Activated CD8-positive, alpha-beta T cell treated with anti-CD3 and anti-CD28 coated beads, Interleukin-2, amount 10 ng/mL, durations not matched to agents 7 days and 5 days (primary cell): ENCODE measurements at regions not wholly inside any gene's neighbourhood (a gene's known extent, or its start where the extent isn't known, plus 50 kb on each side); places are given as distances from the start of the nearest gene placed in this dataset.
"Not testable (repeated sequence)": the region's sequence is repeated elsewhere in the genome, so short reads cannot be mapped to it uniquely, and the experiment has no call there.

ENCODE experiments used
- ATAC-seq: fragments of 150-1000 bp; cut with Tn5 transposase; one replicate; pipeline ENCODE4 v1.10.0; 2021; ENCODE audit warnings: moderate library complexity
- CTCF ChIA-PET: fragments of 350-600 bp; sonication (Branson Sonifier 250); formaldehyde crosslinking; loops from one replicate; lab custom pipeline; 2021; ENCODE audit warnings: antibody characterized with exemption; lab: Charles Lee
- POLR2A ChIA-PET: fragments of 350-600 bp; sonication (Branson Sonifier 250); formaldehyde crosslinking; loops from one replicate; lab custom pipeline; 2021; ENCODE audit warnings: antibody characterized with exemption; lab: Charles Lee
- DNase-seq: peaks from one replicate; pipeline ENCODE4 v3.0.0-alpha.2; 2020
- H3K27ac Mint-ChIP-seq: one replicate; pipeline ENCODE4 v1.8.0; 2021; ENCODE audit warnings: mild to moderate bottlenecking, mixed read lengths
- H3K27me3 Mint-ChIP-seq: one replicate; pipeline ENCODE4 v1.8.0; 2021; ENCODE audit warnings: low read depth, mixed read lengths
- H3K36me3 Mint-ChIP-seq: one replicate; pipeline ENCODE4 v1.8.0; 2021; ENCODE audit warnings: low read depth, mixed read lengths
- H3K4me1 Mint-ChIP-seq: one replicate; pipeline ENCODE4 v1.8.0; 2021; ENCODE audit warnings: low read depth, mixed read lengths
- H3K4me3 Mint-ChIP-seq: one replicate; pipeline ENCODE4 v1.8.0; 2021; ENCODE audit warnings: mild to moderate bottlenecking, mixed read lengths
- H3K9me3 Mint-ChIP-seq: one replicate; pipeline ENCODE4 v1.8.0; 2022; ENCODE audit warnings: mixed read lengths; ENCODE audit not compliant: insufficient read depth

DNA sequence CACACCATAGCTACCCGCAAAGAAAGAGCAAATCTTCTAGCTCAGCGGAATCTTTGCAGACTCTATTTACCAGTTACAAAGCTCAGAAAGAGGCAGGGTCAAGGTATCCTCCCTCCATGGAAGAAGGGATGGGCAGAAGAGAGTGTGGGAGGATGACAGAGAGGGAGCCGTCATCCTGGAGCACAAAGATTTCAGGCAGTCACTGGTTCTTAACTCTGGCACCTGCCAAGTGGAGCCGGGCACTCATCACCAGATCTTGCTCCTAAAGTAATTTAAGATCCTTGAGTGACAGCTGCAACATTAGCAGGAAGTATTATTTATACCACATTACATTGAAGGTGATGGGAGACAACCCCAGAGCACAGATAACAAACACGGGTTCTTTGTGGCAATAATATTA, 102.5 kb upstream of the NBPF26 start:
- H3K9me3 Mint-ChIP-seq, H3K36me3 Mint-ChIP-seq, H3K27me3 Mint-ChIP-seq, DNase-seq, ATAC-seq, H3K4me3 Mint-ChIP-seq, H3K27ac Mint-ChIP-seq, H3K4me1 Mint-ChIP-seq, CTCF ChIA-PET, POLR2A ChIA-PET: not testable (repeated sequence)

DNA sequence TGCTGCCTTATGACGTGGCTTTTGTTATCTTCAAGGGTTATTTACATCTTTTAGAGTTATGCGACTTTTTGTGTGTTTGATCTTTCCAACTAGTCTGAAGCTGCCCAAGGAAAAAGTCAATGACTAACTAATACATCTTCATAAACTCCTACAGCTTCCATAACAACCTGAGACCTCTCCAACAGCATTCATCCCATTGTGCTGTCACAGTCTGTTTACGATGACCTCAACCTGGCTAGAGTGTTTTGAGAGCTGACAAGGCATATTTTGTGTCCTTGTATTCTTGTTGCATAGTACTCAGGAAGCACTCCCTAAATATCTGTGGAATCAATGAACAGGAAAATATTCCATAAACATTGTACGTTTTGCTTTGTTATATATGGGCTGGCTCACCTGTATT, 100.2 kb upstream of the NBPF26 start:
- H3K4me1 Mint-ChIP-seq, H3K36me3 Mint-ChIP-seq, H3K27ac Mint-ChIP-seq, POLR2A ChIA-PET, H3K9me3 Mint-ChIP-seq, DNase-seq, CTCF ChIA-PET, ATAC-seq, H3K4me3 Mint-ChIP-seq, H3K27me3 Mint-ChIP-seq: not testable (repeated sequence)

- CTCF ChIA-PET = not testable (repeated sequence)
Observed at GRCh38 chr1:120624565-120625064, 99.1 kb upstream of the NBPF26 start.

GRCh38 chr1:120629832-120630455, 93.8 kb upstream of the NBPF26 start:
- ATAC-seq, H3K27me3 Mint-ChIP-seq, H3K4me1 Mint-ChIP-seq, DNase-seq, H3K36me3 Mint-ChIP-seq, POLR2A ChIA-PET, H3K4me3 Mint-ChIP-seq, CTCF ChIA-PET, H3K27ac Mint-ChIP-seq, H3K9me3 Mint-ChIP-seq: not testable (repeated sequence)

More at GRCh38 chr1:120624565-120625064, 99.1 kb upstream of the NBPF26 start:
- H3K27me3 Mint-ChIP-seq, H3K4me1 Mint-ChIP-seq, DNase-seq, H3K36me3 Mint-ChIP-seq, H3K9me3 Mint-ChIP-seq, H3K4me3 Mint-ChIP-seq, ATAC-seq, POLR2A ChIA-PET: not testable (repeated sequence)
- H3K27ac Mint-ChIP-seq = peak overlapping the region; percentile 25

GRCh38 chr1:120634816-120635806, 88.6 kb upstream of the NBPF26 start:
- H3K36me3 Mint-ChIP-seq, H3K27me3 Mint-ChIP-seq, H3K27ac Mint-ChIP-seq, POLR2A ChIA-PET, CTCF ChIA-PET, H3K9me3 Mint-ChIP-seq, H3K4me3 Mint-ChIP-seq, H3K4me1 Mint-ChIP-seq, ATAC-seq, DNase-seq: not testable (repeated sequence)

- H3K36me3 Mint-ChIP-seq, H3K27ac Mint-ChIP-seq, POLR2A ChIA-PET, H3K4me3 Mint-ChIP-seq, H3K27me3 Mint-ChIP-seq, ATAC-seq, DNase-seq, H3K4me1 Mint-ChIP-seq, CTCF ChIA-PET, H3K9me3 Mint-ChIP-seq: not testable (repeated sequence)
Observed at GRCh38 chr1:120640261-120641013, 83.3 kb upstream of the NBPF26 start.

DNA sequence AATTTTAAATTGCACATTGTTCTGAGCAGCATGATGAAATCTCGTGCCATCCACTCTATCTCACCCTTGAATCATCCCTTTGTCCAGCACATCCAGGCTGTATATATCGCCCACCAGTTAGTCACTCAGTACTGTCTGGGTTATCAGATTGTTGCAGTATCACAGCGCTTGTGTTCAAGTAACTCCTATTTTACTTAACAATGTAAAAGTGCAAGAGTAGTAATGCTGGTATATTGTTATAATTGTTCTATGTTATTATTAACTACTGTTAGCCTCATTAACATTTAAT, 82.8 kb upstream of the NBPF26 start:
- H3K4me3 Mint-ChIP-seq, H3K27me3 Mint-ChIP-seq, CTCF ChIA-PET, H3K4me1 Mint-ChIP-seq, POLR2A ChIA-PET, H3K27ac Mint-ChIP-seq, H3K9me3 Mint-ChIP-seq, H3K36me3 Mint-ChIP-seq, DNase-seq, ATAC-seq: not testable (repeated sequence)

DNA sequence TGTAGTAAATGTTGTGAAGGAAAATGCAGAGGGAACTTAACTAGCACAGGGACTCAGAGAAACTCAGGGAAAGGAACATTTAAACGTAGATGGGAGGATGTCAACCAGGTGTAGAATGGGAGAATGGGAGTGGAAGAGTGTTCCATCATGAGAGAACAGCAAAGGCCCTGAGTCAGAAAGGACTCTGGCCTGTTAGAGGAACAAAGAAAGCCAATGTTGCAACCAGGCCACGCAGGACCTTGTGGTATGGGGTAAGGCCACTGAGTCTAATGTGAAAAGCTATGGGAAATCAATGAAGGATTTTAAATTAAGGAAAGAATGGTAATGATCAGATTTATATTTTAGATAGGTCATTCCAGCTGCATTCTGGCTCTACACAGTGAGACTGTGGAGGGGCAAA, 76.6 kb upstream of the NBPF26 start:
- H3K27ac Mint-ChIP-seq, ATAC-seq, POLR2A ChIA-PET, H3K4me1 Mint-ChIP-seq, CTCF ChIA-PET, H3K27me3 Mint-ChIP-seq, DNase-seq, H3K36me3 Mint-ChIP-seq, H3K9me3 Mint-ChIP-seq, H3K4me3 Mint-ChIP-seq: not testable (repeated sequence)

- H3K4me3 Mint-ChIP-seq, DNase-seq, H3K27ac Mint-ChIP-seq, H3K27me3 Mint-ChIP-seq, H3K9me3 Mint-ChIP-seq, CTCF ChIA-PET, H3K36me3 Mint-ChIP-seq, ATAC-seq, POLR2A ChIA-PET, H3K4me1 Mint-ChIP-seq: not testable (repeated sequence)
Observed at GRCh38 chr1:120648915-120649623, 74.7 kb upstream of the NBPF26 start.

DNA sequence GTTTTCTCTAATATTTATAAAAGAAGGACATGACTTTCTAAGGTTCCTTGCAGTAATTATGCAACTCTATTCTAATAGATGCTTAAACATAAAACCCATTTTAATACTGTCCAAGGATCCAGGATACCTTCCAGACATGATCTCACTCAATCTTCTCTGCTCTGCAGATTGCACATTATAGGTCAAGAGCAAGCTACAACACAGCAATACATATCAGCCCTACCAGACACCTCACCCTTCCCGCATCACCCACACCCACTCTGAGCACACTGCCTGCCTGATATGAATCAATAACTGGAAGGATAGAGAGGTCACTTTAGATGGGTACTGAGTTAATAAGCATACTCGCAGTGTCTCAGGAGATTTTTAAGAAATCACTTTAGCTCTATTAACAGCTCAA, 74.0 kb upstream of the NBPF26 start:
- DNase-seq, H3K4me3 Mint-ChIP-seq, H3K27me3 Mint-ChIP-seq, H3K27ac Mint-ChIP-seq, POLR2A ChIA-PET, H3K9me3 Mint-ChIP-seq, H3K4me1 Mint-ChIP-seq, CTCF ChIA-PET, ATAC-seq, H3K36me3 Mint-ChIP-seq: not testable (repeated sequence)

DNA sequence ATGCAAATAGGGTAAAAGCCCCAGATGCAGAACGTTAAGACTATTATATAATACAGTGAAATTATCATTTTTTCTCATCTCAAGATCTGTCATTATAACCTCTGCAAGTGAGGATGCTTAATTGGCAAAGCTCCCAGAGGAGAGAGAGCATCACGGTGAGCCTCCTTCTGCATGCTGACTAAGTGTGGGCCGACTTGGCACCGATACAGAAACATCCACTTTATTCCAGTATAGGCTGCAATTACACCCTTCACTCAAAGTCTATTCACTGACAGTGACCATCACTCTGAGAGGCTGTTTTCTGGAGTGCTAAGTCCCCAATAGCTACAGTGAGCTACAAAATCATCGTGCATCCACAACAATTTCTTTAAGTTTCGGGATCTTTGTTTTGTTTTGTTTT, 69.6 kb upstream of the NBPF26 start:
- CTCF ChIA-PET, ATAC-seq, POLR2A ChIA-PET, H3K4me1 Mint-ChIP-seq, DNase-seq, H3K9me3 Mint-ChIP-seq, H3K27ac Mint-ChIP-seq, H3K4me3 Mint-ChIP-seq, H3K27me3 Mint-ChIP-seq, H3K36me3 Mint-ChIP-seq: not testable (repeated sequence)
